Activated T-helper 2 cell treated with anti-CD3 and anti-CD28 coated beads, Interferon-gamma antibody, Interleukin-2, Interleukin-4, amounts not matched to agents 10 μg/mL and 5 μg/mL and 100 μg/mL, durations not matched to agents 14 hours and 24 hours and 36 hours (primary cell): ENCODE measurements at regions not wholly inside any gene's neighbourhood (a gene's known extent, or its start where the extent isn't known, plus 50 kb on each side); places are given as distances from the start of the nearest gene placed in this dataset.

Experiments used
- DNase-seq: peaks from one replicate; pipeline ENCODE4 v3.0.0; 2021; ENCODE audit warnings: low spot score
- H3K27ac Mint-ChIP-seq: one replicate; pipeline ENCODE4 v1.8.0; 2021; ENCODE audit warnings: mixed read lengths
- H3K27me3 Mint-ChIP-seq: one replicate; pipeline ENCODE4 v1.8.0; 2021; ENCODE audit warnings: low read depth, mixed read lengths
- H3K36me3 Mint-ChIP-seq: one replicate; pipeline ENCODE4 v1.8.0; 2021; ENCODE audit warnings: low read depth, mixed read lengths
- H3K4me1 Mint-ChIP-seq: one replicate; pipeline ENCODE4 v1.8.0; 2021; ENCODE audit warnings: low read depth, mixed read lengths
- H3K4me3 Mint-ChIP-seq: one replicate; pipeline ENCODE4 v1.8.0; 2021; ENCODE audit warnings: low read depth, mild to moderate bottlenecking, moderate library complexity, mixed read lengths
- H3K9me3 Mint-ChIP-seq: one replicate; pipeline ENCODE4 v1.8.0; 2021; ENCODE audit warnings: mixed read lengths
- intact Hi-C: fragments of 100-400 bp; cut with micrococcal nuclease; formaldehyde crosslinking; loops from one replicate; pipeline ENCODE4 v1.15.1; 2023

DNA sequence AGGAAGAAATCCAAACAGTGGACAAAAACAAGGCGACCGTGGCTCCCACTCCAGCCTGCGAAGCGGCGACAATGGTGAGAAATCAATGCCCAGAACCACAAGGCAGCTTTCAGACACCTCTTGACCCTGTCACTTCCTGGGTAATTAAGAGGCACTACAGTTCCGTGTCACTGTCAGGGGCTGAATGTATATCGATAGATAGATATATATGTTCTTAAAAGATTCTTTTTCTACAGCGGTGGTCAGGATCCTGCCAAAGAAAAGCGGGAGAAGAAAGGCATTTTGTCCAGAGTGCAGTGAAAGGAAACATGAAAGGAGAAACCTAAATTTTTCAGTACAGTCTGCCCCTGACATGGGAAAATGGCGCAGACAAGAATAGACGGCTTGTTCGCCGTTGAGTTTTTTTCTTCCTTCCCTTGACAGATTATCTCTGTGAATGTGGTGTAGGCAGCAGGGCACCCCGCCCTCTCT, 56.2 kb upstream of the HES1 start:
- no peak for DNase-seq
- Mint-ChIP-seq H3K27me3 (peaks cover 64% of the 10 kb centered on the region), H3K27ac (no peak overlapping the region), H3K36me3 (no peaks in the 10 kb centered on the region), H3K4me1 (peaks cover 7% of the 10 kb centered on the region), H3K9me3 (no peaks in the 10 kb centered on the region), H3K4me3 (no peak overlapping the region)
- intact Hi-C loops, result no loop called here

DNA sequence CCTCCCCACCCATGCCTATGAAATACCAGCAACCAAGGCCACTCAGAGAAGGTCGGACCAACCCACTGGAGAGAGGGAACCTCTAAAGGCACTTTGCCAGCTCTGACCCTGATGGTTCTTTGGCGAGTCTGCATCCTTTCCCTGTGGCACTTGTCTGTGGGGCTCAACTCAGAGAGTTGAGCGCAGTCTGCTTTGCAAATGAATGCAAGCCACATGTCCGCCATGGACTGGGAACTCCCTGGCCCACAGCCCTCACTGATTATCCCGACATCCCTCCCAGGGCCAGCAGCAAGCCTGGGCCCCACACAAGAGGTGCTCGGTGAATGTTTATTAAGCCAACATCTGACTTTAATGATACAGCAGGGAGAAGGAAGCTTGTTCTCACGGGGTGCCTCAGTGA, 55.5 kb upstream of the HES1 start:
- no peak overlapping the region for H3K27ac Mint-ChIP-seq
- no peak overlapping the region for H3K4me3 Mint-ChIP-seq
- intact Hi-C loops, result no loop called here
- H3K27me3 Mint-ChIP-seq, result peaks cover 63% of the 10 kb centered on the region
- peaks cover 7% of the 10 kb centered on the region for H3K4me1 Mint-ChIP-seq
- H3K9me3 Mint-ChIP-seq, result no peaks in the 10 kb centered on the region
- no peaks in the 10 kb centered on the region for H3K36me3 Mint-ChIP-seq
- no peak for DNase-seq

DNA sequence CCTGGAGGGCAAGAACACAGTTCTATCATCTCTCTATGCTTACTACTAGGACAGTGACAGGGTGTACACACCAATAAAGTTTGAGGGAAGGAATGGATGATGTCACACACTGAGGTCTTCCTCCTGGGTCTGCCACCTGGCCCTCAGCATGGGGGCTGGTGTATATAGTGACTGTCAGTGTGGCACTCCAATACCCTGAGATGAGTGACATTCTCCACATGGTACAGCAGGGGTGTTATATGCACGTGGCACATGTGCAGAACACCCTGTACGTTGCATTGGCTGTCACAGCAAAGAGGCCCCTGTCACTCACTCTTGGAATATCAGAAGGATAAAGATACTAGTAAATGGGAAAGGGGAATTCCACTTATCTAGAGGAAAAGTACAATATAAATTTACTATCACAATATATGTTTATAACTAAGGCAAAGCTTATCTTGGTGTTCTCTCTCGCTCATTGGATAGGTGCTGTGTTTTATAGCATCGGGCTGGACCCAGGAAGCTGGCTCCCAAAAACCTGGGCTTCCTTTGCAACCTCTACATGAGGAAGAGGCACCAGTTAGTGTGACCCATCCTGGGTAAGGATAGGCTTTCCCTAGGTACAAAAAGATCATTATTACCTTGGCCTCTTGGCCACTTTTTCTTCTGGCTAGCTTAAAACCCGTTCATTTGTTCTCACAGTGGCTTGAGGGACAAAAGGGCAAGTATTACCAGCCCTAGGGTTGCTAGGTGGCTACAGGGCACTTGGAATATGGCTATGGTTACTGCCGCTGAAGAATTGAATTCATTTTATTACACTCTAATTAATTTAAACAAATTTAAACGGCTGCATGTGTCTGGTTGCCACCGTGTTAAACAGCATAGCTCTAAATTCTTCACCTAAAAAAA, 54.8 kb upstream of the HES1 start:
- intact Hi-C loops, result no loop called here
- Mint-ChIP-seq H3K27me3 (peaks cover 60% of the 10 kb centered on the region), H3K4me3 (no peak overlapping the region), H3K9me3 (no peaks in the 10 kb centered on the region), H3K27ac (no peak overlapping the region), H3K36me3 (no peaks in the 10 kb centered on the region), H3K4me1 (peaks cover 7% of the 10 kb centered on the region)
- no peak for DNase-seq

DNA sequence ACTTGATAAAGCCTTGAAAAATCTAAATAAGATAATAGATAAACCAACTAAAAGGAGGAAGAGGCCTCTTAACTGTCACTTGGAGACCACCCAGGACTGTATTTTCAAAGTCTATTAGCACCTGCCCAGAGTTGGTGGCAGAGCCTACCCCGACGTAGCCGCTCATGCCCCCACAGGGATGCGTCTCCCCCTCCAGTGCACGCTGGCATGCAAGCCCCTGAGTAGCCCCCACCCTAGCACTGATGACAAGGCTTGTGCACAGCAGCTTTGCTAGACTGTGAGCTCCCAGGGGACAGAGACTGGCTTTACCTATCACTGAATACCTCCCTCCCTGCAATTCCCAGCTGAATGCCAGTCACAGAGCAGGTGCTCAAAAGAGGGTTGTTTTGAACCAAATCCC, 54.1 kb upstream of the HES1 start:
- Mint-ChIP-seq H3K4me1 (peaks cover 7% of the 10 kb centered on the region), H3K36me3 (no peaks in the 10 kb centered on the region), H3K9me3 (no peaks in the 10 kb centered on the region), H3K4me3 (no peak overlapping the region), H3K27ac (no peak overlapping the region), H3K27me3 (peaks cover 62% of the 10 kb centered on the region)
- intact Hi-C loops, result no loop called here
- DNase-seq, result no peak

DNA sequence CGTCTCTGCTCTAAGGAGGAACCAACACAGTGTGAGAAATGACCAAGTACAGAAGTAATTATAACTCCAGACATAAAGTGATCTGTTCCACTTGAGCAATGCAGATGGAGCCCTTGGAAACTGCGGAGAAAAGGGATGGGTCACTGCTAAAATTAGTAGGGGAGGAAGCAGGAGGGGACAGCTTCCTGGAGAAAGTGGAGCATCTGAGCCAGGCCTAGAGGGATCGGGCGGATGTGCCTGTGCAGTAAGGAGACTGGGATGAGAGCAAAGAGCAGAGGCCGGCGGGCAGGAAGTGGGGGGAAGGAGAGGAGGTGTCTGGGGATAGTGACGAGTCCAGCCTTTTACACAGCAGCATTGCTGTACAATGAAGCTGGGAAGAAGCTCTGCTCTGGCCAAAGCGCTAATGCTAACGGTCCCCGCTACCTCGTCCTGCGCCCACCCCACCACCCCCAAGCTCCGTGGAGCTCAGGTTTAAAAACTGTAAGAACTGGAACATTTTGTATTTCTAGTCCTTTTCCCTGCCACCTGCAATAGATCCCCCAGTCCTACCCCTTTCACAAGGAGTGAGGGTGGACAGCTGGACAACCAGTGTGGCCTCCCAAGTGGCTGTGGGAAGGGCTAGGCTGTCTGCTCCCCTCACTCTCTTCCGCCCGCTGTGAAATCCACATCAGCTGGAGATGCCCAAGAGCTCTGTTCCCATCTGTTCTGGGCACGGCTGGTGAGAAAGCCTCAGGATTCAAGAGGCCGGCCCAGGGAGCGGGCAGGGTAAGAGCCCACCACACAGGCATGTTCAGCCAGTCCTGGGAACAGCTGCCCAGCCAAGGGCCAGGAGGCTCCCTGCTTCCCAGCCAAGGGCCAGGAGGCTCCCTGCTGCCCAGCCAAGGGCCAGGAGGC, 53.0 kb upstream of the HES1 start:
- no peaks in the 10 kb centered on the region for H3K9me3 Mint-ChIP-seq

DNA sequence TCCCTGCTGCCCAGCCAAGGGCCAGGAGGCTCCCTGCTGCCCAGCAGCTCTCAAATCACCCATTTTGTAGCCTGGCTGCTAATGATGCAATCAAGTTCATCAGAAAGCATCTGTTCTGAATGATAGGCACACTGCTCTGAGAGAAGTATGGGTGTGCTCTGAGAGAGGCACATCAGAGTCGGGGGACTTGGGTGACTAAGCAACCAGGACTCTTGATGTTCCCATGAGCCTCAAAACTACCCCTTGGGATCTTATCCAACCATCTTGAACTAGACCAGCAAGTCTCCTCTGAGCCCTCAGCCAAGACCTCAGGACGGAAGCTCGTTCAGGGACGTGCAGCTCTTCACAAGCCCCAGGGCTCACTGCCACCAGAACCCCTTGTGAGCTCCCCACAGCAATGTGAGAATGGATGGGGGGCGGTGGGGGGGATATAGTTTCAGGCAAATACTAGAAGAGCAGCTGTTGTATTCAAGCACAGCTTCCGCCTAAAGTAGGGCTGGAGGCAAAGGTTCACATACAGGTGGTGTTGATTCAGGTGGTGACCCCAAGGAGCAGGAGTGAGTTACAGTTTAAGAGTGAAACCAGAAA, 52.2 kb upstream of the HES1 start:
- intact Hi-C loops, result no loop called here
- Mint-ChIP-seq H3K27me3 (peaks cover 53% of the 10 kb centered on the region), H3K27ac (no peak overlapping the region)

More for the DNA sequence above, 53.0 kb upstream of the HES1 start:
- no peak for DNase-seq
- Mint-ChIP-seq H3K27ac (no peak overlapping the region), H3K36me3 (no peaks in the 10 kb centered on the region), H3K27me3 (peaks cover 58% of the 10 kb centered on the region), H3K4me1 (peaks cover 7% of the 10 kb centered on the region), H3K4me3 (no peak overlapping the region)
- intact Hi-C loops, result no loop called here

DNA sequence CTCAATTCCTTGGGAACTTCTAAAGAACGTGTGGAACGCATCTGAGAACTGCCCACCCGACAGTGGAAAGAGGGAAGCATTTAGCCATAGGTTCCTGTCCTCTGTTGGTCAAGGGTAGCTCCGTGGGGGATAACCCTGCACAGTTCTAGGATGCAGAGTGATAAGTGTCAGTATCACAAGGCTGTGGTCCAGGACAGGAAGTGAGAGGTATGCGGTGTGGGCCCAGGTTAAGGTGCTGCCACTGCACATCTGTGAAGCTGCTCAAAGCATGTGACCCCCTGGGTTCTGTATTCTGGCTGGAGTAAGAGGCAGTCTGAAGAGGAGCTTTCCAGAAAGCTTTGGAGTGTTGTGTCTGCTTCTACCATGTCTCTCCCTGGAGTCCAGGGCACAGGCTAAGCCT, 51.7 kb upstream of the HES1 start:
- Mint-ChIP-seq H3K27ac (no peak overlapping the region), H3K9me3 (no peaks in the 10 kb centered on the region), H3K4me3 (no peak overlapping the region), H3K27me3 (peaks cover 51% of the 10 kb centered on the region), H3K4me1 (peaks cover 7% of the 10 kb centered on the region), H3K36me3 (no peaks in the 10 kb centered on the region)
- intact Hi-C loops, result no loop called here
- no peak for DNase-seq

More for the DNA sequence above, 52.2 kb upstream of the HES1 start:
- no peak for DNase-seq
- no peak overlapping the region for H3K4me3 Mint-ChIP-seq
- H3K9me3 Mint-ChIP-seq, result no peaks in the 10 kb centered on the region
- H3K4me1 Mint-ChIP-seq, result peaks cover 7% of the 10 kb centered on the region
- H3K36me3 Mint-ChIP-seq, result no peaks in the 10 kb centered on the region
